Panc1 (cell line): ENCODE measurements at regions not wholly inside any gene's neighbourhood (a gene's known extent, or its start where the extent isn't known, plus 50 kb on each side); places are given as distances from the start of the nearest gene placed in this dataset.

ENCODE experiments used
- ATAC-seq: fragments of 200-7000 bp; cut with Tn5 transposase; 2 replicates; pipeline ENCODE4 v1.9.1; 2020; ENCODE audit warnings: mild to moderate bottlenecking, moderate library complexity
- BruUV-seq: library from RNA; stranded (reverse); fragments of 400-500 nt; replicated peaks from 2 replicates; lab custom pipeline; 2021; lab: Mats Ljungman, UMichigan
- CTCF ChIA-PET: fragments of 300-600 bp; sonication (Branson Sonifier 250); formaldehyde crosslinking; loops from one replicate; lab custom pipeline; 2022; ENCODE audit warnings: antibody characterized with exemption; lab: Charles Lee
- POLR2A ChIA-PET: fragments of 300-600 bp; sonication (Branson Sonifier 250); formaldehyde crosslinking; loops from one replicate; lab custom pipeline; 2022; ENCODE audit warnings: antibody characterized with exemption; lab: Charles Lee
- DNase-seq: peaks from one replicate; pipeline ENCODE4 v3.0.0-alpha.2; 2010; ENCODE audit warnings: low read depth, low spot score
- H3K27ac ChIP-seq: 2 replicates; pipeline ENCODE4 v1.5.1; 2011; ENCODE audit warnings: mild to moderate bottlenecking, low read length, inconsistent platforms
- H3K27me3 ChIP-seq: fragments of 200-500 bp; sonication (Bioruptor generic); 2 replicates; pipeline ENCODE4 v1.6.0; 2014; ENCODE audit warnings: low read length, inconsistent platforms; ENCODE audit not compliant: control insufficient read depth, insufficient read depth
- H3K36me3 ChIP-seq: fragments of 200-500 bp; sonication (Bioruptor generic); 2 replicates; pipeline ENCODE4 v1.5.1; 2014; ENCODE audit warnings: inconsistent platforms, mild to moderate bottlenecking, low read length, moderate library complexity; ENCODE audit not compliant: control insufficient read depth, insufficient read depth
- H3K4me1 ChIP-seq: 2 replicates; pipeline ENCODE4 v1.5.1; 2011; ENCODE audit warnings: inconsistent platforms, mild to moderate bottlenecking, low read length, moderate library complexity; ENCODE audit not compliant: control insufficient read depth, insufficient read depth
- H3K4me3 ChIP-seq, 2 experiments: 2 replicates each; pipeline ENCODE4 v1.5.1; 2011 to 2012; ENCODE audit warnings: low read depth in 2 of 2, low read length in 2 of 2, mild to moderate bottlenecking in 2 of 2, inconsistent platforms in 1 of 2, moderate library complexity in 1 of 2
- H3K9me3 ChIP-seq: fragments of 200-500 bp; sonication (Bioruptor generic); 2 replicates; pipeline ENCODE4 v1.5.1; 2014; ENCODE audit warnings: low read depth, mild to moderate bottlenecking, inconsistent platforms, low read length, moderate library complexity; ENCODE audit not compliant: control insufficient read depth, insufficient read depth
- POLR2AphosphoS5 ChIP-seq: IDR thresholded peaks from 2 replicates; pipeline ENCODE4 v1.6.1; 2012; ENCODE audit warnings: mild to moderate bottlenecking, low read depth, low read length, moderate library complexity
- REST ChIP-seq, 2 experiments: IDR thresholded peaks; 2 replicates each; pipeline ENCODE4 v1.6.1; 2011 to 2012; ENCODE audit warnings: low read depth in 2 of 2, control low read depth in 1 of 2, low read length in 1 of 2, mild to moderate bottlenecking in 1 of 2, moderate library complexity in 1 of 2; ENCODE audit not compliant: insufficient read depth in 1 of 2
- SIN3A ChIP-seq: IDR thresholded peaks from 2 replicates; pipeline ENCODE4 v1.6.1; 2012; ENCODE audit warnings: low read depth, mild to moderate bottlenecking, low read length, moderate library complexity, borderline replicate concordance; ENCODE audit not compliant: insufficient read depth
- TCF7L2 ChIP-seq: IDR thresholded peaks from 2 replicates; pipeline ENCODE4 v1.6.1; 2011; ENCODE audit warnings: mild to moderate bottlenecking, low read depth, low read length, inconsistent platforms
- in situ Hi-C: cut with HindIII; loops from 2 replicates; pipeline ENCODE4 v1.10.0; 2016; ENCODE audit warnings: low sequenced_read_pairs, low pct_unique_long_range_greater_than_20kb
- intact Hi-C: fragments of 100-400 bp; cut with micrococcal nuclease; formaldehyde crosslinking; loops from one replicate; pipeline ENCODE4 v1.10.0; 2022; ENCODE audit not compliant: unreplicated experiment
- TF ChIP-seq, protein P1 (sequence below): fragments of 450-650 bp; IDR thresholded peaks from 2 replicates; pipeline ENCODE4 v1.5.1; 2017; ENCODE audit warnings: mild to moderate bottlenecking

DNA sequence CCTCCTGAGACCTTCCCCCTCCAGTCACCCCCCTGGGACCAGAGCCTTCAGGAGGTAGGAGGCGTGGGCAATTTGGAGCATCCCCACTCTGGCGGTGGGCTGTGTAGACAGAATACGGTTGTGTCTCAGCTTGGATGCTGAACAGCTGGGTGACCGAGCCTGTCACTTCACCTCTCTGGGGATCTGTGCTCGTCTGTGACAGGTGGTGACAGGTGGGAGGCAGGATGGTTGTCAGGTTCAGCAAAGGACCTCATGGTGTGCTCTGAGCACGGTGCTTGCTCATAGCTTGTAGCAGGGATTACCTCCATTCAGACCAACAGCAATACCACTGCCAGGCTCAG, 186.5 kb upstream of the HS6ST1 start:
- POLR2A ChIA-PET: no interaction called here
- Histone ChIP-seq H3K27ac (no peak overlapping the region), H3K4me1 (no peaks in the 10 kb centered on the region), H3K4me3 (no peak overlapping the region), H3K9me3 (no peaks in the 10 kb centered on the region), H3K36me3 (no peaks in the 10 kb centered on the region), H3K27me3 (no peaks in the 10 kb centered on the region)
- no peak for DNase-seq
- no TSS peak for BruUV-seq
- TF ChIP-seq TCF7L2: no peak
- TF ChIP-seq, protein P1, sequence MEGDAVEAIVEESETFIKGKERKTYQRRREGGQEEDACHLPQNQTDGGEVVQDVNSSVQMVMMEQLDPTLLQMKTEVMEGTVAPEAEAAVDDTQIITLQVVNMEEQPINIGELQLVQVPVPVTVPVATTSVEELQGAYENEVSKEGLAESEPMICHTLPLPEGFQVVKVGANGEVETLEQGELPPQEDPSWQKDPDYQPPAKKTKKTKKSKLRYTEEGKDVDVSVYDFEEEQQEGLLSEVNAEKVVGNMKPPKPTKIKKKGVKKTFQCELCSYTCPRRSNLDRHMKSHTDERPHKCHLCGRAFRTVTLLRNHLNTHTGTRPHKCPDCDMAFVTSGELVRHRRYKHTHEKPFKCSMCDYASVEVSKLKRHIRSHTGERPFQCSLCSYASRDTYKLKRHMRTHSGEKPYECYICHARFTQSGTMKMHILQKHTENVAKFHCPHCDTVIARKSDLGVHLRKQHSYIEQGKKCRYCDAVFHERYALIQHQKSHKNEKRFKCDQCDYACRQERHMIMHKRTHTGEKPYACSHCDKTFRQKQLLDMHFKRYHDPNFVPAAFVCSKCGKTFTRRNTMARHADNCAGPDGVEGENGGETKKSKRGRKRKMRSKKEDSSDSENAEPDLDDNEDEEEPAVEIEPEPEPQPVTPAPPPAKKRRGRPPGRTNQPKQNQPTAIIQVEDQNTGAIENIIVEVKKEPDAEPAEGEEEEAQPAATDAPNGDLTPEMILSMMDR: no peak
- no peak for TF ChIP-seq SIN3A
- intact Hi-C loops (no loop called here), in situ Hi-C loops (no loop called here)
- CTCF ChIA-PET: no interaction called here
- no peak for ATAC-seq

DNA sequence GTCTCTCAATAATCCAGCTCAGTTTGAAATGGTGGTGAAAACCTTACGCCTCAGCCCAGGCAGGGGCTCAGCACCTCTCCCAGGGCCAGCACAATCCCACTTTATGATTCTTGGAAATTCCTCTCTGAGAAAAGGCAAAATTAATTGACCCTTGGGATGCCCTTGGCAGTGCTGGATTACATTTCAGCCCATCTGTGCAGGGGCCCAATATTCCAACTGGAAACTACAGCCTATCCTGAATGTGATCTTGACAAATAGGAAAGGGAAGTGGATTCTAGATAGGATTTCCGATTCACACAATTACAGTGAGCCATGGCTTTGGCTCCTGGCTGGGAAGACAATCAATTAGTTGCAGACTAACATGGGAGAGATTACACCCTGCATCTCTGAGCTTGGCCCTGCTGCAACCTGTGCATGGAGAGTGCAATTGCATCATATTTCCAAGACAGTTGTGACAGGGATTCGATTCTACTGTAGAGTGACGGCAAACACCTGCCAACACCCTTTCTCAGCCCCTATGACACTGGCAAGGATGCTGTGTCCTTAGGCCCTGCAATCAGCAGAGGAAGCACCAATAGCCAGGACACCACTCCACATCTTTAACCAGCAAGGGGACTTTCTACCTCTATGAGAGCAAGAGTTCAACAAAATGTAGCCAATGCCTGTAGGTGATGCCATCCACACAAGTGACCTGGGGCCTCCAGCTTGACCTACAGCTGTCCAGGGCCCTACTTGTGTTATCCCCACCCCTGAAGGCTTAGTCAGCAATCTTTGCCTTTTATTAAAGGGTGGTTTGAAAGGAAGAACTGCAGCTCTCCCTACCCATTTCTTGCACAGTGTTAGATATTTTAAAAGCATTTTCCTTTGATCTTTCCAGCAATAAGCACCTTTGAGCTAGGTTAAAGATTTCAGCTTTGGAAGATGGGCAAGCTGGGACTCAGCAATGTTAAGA, 187.2 kb upstream of the HS6ST1 start:
- POLR2A ChIA-PET: no interaction called here
- CTCF ChIA-PET: no interaction called here
- DNase-seq: no peak
- H3K9me3 ChIP-seq: no peaks in the 10 kb centered on the region
- H3K36me3 ChIP-seq: no peaks in the 10 kb centered on the region
- BruUV-seq: no TSS peak
- intact Hi-C loops: no loop called here
- TF ChIP-seq SIN3A (no peak), TCF7L2 (no peak), REST (IDR thresholded peaks at IDR 0.05; ENCODE audit: insufficient read depth in 1 of 2, low read depth in 2 of 2, low read length in 1 of 2) (no peak), POLR2AphosphoS5 (no peak)
- TF ChIP-seq, protein P1: no peak
- no peaks in the 10 kb centered on the region for H3K4me1 ChIP-seq
- H3K27ac ChIP-seq: no peak overlapping the region
- in situ Hi-C loops: no loop called here
- no peaks in the 10 kb centered on the region for H3K27me3 ChIP-seq
- H3K4me3 ChIP-seq: no peak overlapping the region
- no peak for ATAC-seq
